ENCODE measurements at regions not wholly inside any gene's neighbourhood (a gene's known extent, or its start where the extent isn't known, plus 50 kb on each side); places are given as distances from the start of the nearest gene placed in this dataset.

- Histone ChIP-seq H3K27ac (no peak overlapping the region), H3K4me1 (peaks cover 0 to 4% (median 0%) of the 10 kb centered on the region in 3 donors), H3K4me3 (no peak overlapping the region), H3K36me3 (no peaks in the 10 kb centered on the region), H3K9me3 (no peaks in the 10 kb centered on the region), H3K27me3 (no peaks in the 10 kb centered on the region)
- intact Hi-C loops (cut with DNase I), result no loop called here
- no peak for DNase-seq
- TF ChIP-seq, protein P1, sequence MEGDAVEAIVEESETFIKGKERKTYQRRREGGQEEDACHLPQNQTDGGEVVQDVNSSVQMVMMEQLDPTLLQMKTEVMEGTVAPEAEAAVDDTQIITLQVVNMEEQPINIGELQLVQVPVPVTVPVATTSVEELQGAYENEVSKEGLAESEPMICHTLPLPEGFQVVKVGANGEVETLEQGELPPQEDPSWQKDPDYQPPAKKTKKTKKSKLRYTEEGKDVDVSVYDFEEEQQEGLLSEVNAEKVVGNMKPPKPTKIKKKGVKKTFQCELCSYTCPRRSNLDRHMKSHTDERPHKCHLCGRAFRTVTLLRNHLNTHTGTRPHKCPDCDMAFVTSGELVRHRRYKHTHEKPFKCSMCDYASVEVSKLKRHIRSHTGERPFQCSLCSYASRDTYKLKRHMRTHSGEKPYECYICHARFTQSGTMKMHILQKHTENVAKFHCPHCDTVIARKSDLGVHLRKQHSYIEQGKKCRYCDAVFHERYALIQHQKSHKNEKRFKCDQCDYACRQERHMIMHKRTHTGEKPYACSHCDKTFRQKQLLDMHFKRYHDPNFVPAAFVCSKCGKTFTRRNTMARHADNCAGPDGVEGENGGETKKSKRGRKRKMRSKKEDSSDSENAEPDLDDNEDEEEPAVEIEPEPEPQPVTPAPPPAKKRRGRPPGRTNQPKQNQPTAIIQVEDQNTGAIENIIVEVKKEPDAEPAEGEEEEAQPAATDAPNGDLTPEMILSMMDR (IDR thresholded peaks at IDR 0.05), result no peak
- no peak for TF ChIP-seq POLR2A (IDR thresholded peaks at IDR 0.05)
- whole genome bisulfite sequencing, 2 donors, result 24 to 42% methylated on average over 1 of the region's 1 CpG
These were observed 238.3 kb upstream of the NR2F2 start for GRCh38 chr15:96092186-96092585.

GRCh38 chr15:96093063-96093462 is 237.4 kb upstream of the NR2F2 start:
- intact Hi-C loops (cut with DNase I), result no loop called here
- Histone ChIP-seq H3K36me3 (no peaks in the 10 kb centered on the region), H3K9me3 (no peaks in the 10 kb centered on the region), H3K4me1 (no peaks in the 10 kb centered on the region), H3K4me3 (no peak overlapping the region), H3K27ac (no peak overlapping the region), H3K27me3 (no peaks in the 10 kb centered on the region)
- no peak for DNase-seq
- 38 to 55% methylated on average over 2 of the region's 2 CpGs for WGBS, 2 donors
- no peak for TF ChIP-seq POLR2A (IDR thresholded peaks at IDR 0.05)
- TF ChIP-seq, protein P1 (IDR thresholded peaks at IDR 0.05), result no peak

- H3K9me3 ChIP-seq, result no peaks in the 10 kb centered on the region
- WGBS, 2 donors, result 86 to 91% methylated on average over 2 of the region's 2 CpGs
- intact Hi-C loops (cut with DNase I), result no loop called here
These were observed 232.8 kb upstream of the NR2F2 start for GRCh38 chr15:96097661-96098060.

DNA sequence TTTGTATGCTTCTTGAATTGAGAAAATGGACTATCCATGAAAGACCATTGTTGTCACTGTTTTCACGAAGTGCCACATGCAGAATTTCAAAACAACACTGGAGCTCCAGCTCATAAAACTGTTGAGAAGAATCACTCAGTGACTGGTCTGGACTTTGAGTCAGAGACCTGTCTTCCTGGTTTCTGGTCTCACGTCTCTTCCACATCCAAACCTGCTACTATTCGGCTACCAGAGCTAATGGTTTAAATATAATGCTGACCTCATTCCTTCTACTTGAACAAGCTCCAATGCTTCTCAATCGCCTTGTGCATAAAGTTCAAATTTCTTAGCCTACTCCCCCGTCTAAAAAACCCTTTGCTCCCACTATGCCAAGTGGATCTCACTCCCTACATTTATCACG is 227.9 kb upstream of the NR2F2 start:
- H3K9me3 ChIP-seq, result no peaks in the 10 kb centered on the region
- H3K27ac ChIP-seq, result no peak overlapping the region
- intact Hi-C loops (cut with DNase I), result no loop called here
- H3K4me1 ChIP-seq, result no peaks in the 10 kb centered on the region
- DNase-seq, result no peak
- 65 to 75% methylated on average over 6 of the region's 6 CpGs for WGBS, 2 donors
- TF ChIP-seq POLR2A (IDR thresholded peaks at IDR 0.05), result no peak
- TF ChIP-seq, protein P1 (IDR thresholded peaks at IDR 0.05), result no peak
- no peaks in the 10 kb centered on the region for H3K27me3 ChIP-seq
- H3K36me3 ChIP-seq, result no peaks in the 10 kb centered on the region
- H3K4me3 ChIP-seq, result no peak overlapping the region

More at GRCh38 chr15:96097661-96098060, 232.8 kb upstream of the NR2F2 start:
- no peak for TF ChIP-seq POLR2A (IDR thresholded peaks at IDR 0.05)
- TF ChIP-seq, protein P1 (IDR thresholded peaks at IDR 0.05), result no peak
- DNase-seq, result no peak
- no peaks in the 10 kb centered on the region for H3K4me1 ChIP-seq
- H3K27ac ChIP-seq, result no peak overlapping the region
- no peaks in the 10 kb centered on the region for H3K27me3 ChIP-seq
- H3K36me3 ChIP-seq, result no peaks in the 10 kb centered on the region
- no peak overlapping the region for H3K4me3 ChIP-seq

DNA sequence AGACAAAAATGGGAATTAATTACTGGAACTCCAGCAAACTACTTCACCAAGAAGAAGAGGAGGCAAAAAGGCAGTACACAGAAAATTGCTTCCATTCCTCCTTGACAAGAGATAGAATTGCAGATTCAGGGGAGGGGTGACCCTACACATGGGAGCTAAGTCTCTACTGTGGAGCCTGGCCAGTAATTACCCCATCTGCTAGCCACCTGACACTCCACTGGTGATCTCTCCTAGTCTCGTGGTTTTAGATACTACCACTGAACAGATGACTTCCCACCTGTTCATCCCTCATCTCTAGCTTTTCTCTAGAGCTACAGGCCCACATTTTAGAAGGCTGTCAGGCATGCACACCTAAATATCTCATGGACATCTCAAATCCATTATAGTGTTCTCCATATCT is 224.3 kb upstream of the NR2F2 start:
- H3K4me1 ChIP-seq, result no peaks in the 10 kb centered on the region
- no peak overlapping the region for H3K27ac ChIP-seq
- TF ChIP-seq, protein P1 (IDR thresholded peaks at IDR 0.05), result no peak
- TF ChIP-seq POLR2A (IDR thresholded peaks at IDR 0.05), result no peak
- no peaks in the 10 kb centered on the region for H3K36me3 ChIP-seq
- H3K4me3 ChIP-seq, result no peak overlapping the region
- no peaks in the 10 kb centered on the region for H3K27me3 ChIP-seq
- no peaks in the 10 kb centered on the region for H3K9me3 ChIP-seq
- no peak for DNase-seq
- intact Hi-C loops (cut with DNase I), result no loop called here
- WGBS, 2 donors, result 46 to 50% methylated on average over 1 of the region's 1 CpG
